HL-60 (cell line): ENCODE measurements at regions not wholly inside any gene's neighbourhood (a gene's known extent, or its start where the extent isn't known, plus 50 kb on each side); places are given as distances from the start of the nearest gene placed in this dataset.

Experiments used
- DNase-seq, 2 experiments: peaks; one replicate each; pipeline ENCODE4 v3.0.0-alpha.2; 2010 to 2020; ENCODE audit warnings: low read depth in 1 of 2, low spot score in 1 of 2
- H3K27ac ChIP-seq: fragments of 250-450 bp; sonication (Bioruptor Pico); replicated peaks from 2 replicates; pipeline ENCODE4 v1.5.1; 2020; ENCODE audit warnings: mild to moderate bottlenecking, moderate library complexity
- H3K27me3 ChIP-seq: fragments of 250-450 bp; sonication (Bioruptor Pico); 2 replicates; pipeline ENCODE4 v1.5.1; 2021; ENCODE audit warnings: mild to moderate bottlenecking, moderate library complexity; ENCODE audit not compliant: insufficient read depth, poor library complexity, severe bottlenecking
- H3K4me3 ChIP-seq: replicated peaks from 2 replicates; pipeline ENCODE4 v1.5.1; 2011; ENCODE audit warnings: mild to moderate bottlenecking, control low read depth, low read length; ENCODE audit not compliant: insufficient read depth
- CTCF ChIP-seq: IDR thresholded peaks from one replicate; pipeline ENCODE4 v1.5.1; 2011; ENCODE audit warnings: low read length, control low read depth, inconsistent platforms; ENCODE audit not compliant: insufficient read depth
- GABPA ChIP-seq: IDR thresholded peaks from 2 replicates; pipeline ENCODE4 v1.6.1; 2012; ENCODE audit warnings: low read depth
- POLR2AphosphoS5 ChIP-seq: IDR thresholded peaks from 2 replicates; pipeline ENCODE4 v1.6.1; 2012; ENCODE audit warnings: low read depth
- REST ChIP-seq: IDR thresholded peaks from 2 replicates; pipeline ENCODE4 v1.6.1; 2012; ENCODE audit warnings: low read depth; ENCODE audit not compliant: insufficient replicate concordance
- SPI1 ChIP-seq: IDR thresholded peaks from 2 replicates; pipeline ENCODE4 v1.6.1; 2012; ENCODE audit warnings: low read depth, mild to moderate bottlenecking, borderline replicate concordance

GRCh38 chr16:6643080-6643686 is 689.5 kb upstream of the RBFOX1 start:
- no peak overlapping the region for H3K4me3 ChIP-seq

GRCh38 chr16:6642271-6642670 is 690.4 kb upstream of the RBFOX1 start:
- no peaks in the 10 kb centered on the region for H3K27me3 ChIP-seq
- no peak for DNase-seq
- no peak overlapping the region for H3K4me3 ChIP-seq
- TF ChIP-seq SPI1 (no peak), CTCF (no peak), GABPA (no peak), REST (no peak), POLR2AphosphoS5 (no peak)
- no peak overlapping the region for H3K27ac ChIP-seq

More at GRCh38 chr16:6643080-6643686, 689.5 kb upstream of the RBFOX1 start:
- peak; percentile 16 to 32 for DNase-seq
- no peaks in the 10 kb centered on the region for H3K27me3 ChIP-seq
- TF ChIP-seq SPI1 (no peak), CTCF (peak; percentile 36), POLR2AphosphoS5 (no peak), REST (no peak), GABPA (no peak)
- H3K27ac ChIP-seq: no peak overlapping the region

- DNase-seq: no peak
- H3K27ac ChIP-seq: no peak overlapping the region
- TF ChIP-seq CTCF (no peak), GABPA (no peak), REST (no peak), SPI1 (no peak), POLR2AphosphoS5 (no peak)
- no peak overlapping the region for H3K4me3 ChIP-seq
- H3K27me3 ChIP-seq: no peaks in the 10 kb centered on the region
Measured at GRCh38 chr16:6641091-6641490, 691.6 kb upstream of the RBFOX1 start.
